ENCODE measurements at regions not wholly inside any gene's neighbourhood (a gene's known extent, or its start where the extent isn't known, plus 50 kb on each side); places are given as distances from the start of the nearest gene placed in this dataset.

DNA sequence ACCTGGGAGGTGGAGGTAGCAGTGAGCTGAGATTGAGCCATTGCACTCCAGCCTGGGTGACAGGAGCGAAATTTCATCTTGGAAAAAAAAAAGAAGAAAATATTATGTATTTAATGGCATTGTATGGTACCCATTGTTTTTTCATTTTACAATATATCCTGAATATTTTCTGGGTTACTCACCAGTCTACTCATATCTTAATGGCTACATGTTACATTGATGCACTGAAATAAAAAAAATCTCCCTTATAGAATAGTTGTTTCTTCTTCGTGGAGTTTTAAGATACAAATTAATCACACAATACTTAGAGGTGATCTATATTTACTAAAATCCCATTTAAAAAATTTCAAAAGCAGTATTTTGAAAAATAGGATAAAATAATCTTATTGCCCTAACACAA lies 66.3 kb upstream of the XPO1 start:
- TF ChIP-seq POLR2AphosphoS5 (IDR thresholded peaks at IDR 0.05; ENCODE audit: low read depth, low read length) (no peak), POU2F2 (IDR thresholded peaks at IDR 0.05; ENCODE audit: low read depth, low read length) (no peak), TAF1 (IDR thresholded peaks at IDR 0.05; ENCODE audit: low read depth, low read length) (no peak)

All from GM12891 (cell line).